Tibial nerve (tissue), 3 donors: ENCODE measurements at regions not wholly inside any gene's neighbourhood (a gene's known extent, or its start where the extent isn't known, plus 50 kb on each side); places are given as distances from the start of the nearest gene placed in this dataset.

Source experiments
- POLR2A ChIP-seq, 2 donors: fragments of 450-650 bp; IDR thresholded peaks; one replicate each; pipeline ENCODE4 v1.6.1; 2017; ENCODE audit warnings: antibody characterized with exemption in 2 of 2, mild to moderate bottlenecking in 2 of 2, moderate library complexity in 2 of 2
- TF ChIP-seq, protein P1 (sequence below), 5 experiments: fragments of 200-600 bp in 3 of 5; fragments of 450-650 bp in 2 of 5; sonication (generic) in 3 of 5; IDR thresholded peaks; one replicate each; pipeline ENCODE4 v1.5.1; 2016 to 2019; ENCODE audit warnings: antibody characterized with exemption in 5 of 5, mild to moderate bottlenecking in 3 of 5, moderate library complexity in 2 of 5

DNA sequence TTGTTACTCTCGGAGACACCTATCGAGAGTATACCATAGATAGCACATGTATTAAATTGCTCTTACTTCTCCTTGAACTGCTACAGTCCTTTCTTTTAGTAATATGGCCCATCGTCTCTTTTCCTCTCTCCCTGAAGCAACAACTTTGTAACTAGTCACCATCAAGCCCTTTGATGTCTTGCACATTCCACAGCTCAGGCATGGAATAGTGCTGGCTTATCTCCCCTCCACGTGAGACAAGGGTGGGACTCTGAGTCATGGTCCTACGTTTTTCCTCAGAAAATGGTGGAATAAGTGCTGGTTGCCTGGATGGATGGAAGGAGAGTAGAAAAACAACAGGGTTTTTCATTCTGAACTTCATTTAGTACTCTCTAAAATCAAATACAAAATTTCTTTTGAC is 163.3 kb upstream of the MBNL1 start:
- TF ChIP-seq, protein P1, sequence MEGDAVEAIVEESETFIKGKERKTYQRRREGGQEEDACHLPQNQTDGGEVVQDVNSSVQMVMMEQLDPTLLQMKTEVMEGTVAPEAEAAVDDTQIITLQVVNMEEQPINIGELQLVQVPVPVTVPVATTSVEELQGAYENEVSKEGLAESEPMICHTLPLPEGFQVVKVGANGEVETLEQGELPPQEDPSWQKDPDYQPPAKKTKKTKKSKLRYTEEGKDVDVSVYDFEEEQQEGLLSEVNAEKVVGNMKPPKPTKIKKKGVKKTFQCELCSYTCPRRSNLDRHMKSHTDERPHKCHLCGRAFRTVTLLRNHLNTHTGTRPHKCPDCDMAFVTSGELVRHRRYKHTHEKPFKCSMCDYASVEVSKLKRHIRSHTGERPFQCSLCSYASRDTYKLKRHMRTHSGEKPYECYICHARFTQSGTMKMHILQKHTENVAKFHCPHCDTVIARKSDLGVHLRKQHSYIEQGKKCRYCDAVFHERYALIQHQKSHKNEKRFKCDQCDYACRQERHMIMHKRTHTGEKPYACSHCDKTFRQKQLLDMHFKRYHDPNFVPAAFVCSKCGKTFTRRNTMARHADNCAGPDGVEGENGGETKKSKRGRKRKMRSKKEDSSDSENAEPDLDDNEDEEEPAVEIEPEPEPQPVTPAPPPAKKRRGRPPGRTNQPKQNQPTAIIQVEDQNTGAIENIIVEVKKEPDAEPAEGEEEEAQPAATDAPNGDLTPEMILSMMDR (IDR thresholded peaks at IDR 0.05): no peak
- no peak for TF ChIP-seq POLR2A (IDR thresholded peaks at IDR 0.05)
